H1 (cell line): ENCODE measurements at regions not wholly inside any gene's neighbourhood (a gene's known extent, or its start where the extent isn't known, plus 50 kb on each side); places are given as distances from the start of the nearest gene placed in this dataset.

Source experiments
- CTCF ChIA-PET: fragments of 300-600 bp; sonication (Branson Sonifier 250); formaldehyde crosslinking; loops from one replicate; lab custom pipeline; 2021; ENCODE audit not compliant: partially characterized antibody; lab: Charles Lee
- POLR2A ChIA-PET: fragments of 300-600 bp; sonication (Branson Sonifier 250); formaldehyde crosslinking; loops from one replicate; lab custom pipeline; 2021; ENCODE audit warnings: inconsistent platforms; ENCODE audit not compliant: partially characterized antibody; lab: Charles Lee
- DNase-seq, 2 experiments: peaks; one replicate each; pipeline versions ENCODE4 v3.0.0 to v3.0.0-alpha.2; 2010 to 2022; ENCODE audit warnings: low spot score in 2 of 2, low read depth in 1 of 2, mixed read lengths in 1 of 2
- FAIRE-seq: peaks from 2 replicates; lab custom pipeline; 2011; peaks lifted over from hg19 to GRCh38; lab: Jason Lieb, UNC
- H2AFZ ChIP-seq: 2 replicates; pipeline ENCODE4 v1.8.1; 2012; ENCODE audit warnings: low read length, inconsistent platforms
- H2AK5ac ChIP-seq: 2 replicates; pipeline ENCODE4 v1.6.1; 2013; ENCODE audit warnings: low read depth, low read length
- H2BK120ac ChIP-seq: replicated peaks from 2 replicates; pipeline ENCODE3; 2013; ENCODE audit warnings: low read depth, low read length, inconsistent platforms
- H2BK12ac ChIP-seq: 2 replicates; pipeline ENCODE4 v1.6.1; 2013; ENCODE audit warnings: low read depth, low read length
- H2BK15ac ChIP-seq: 2 replicates; pipeline ENCODE4 v1.6.1; 2013; ENCODE audit warnings: low read length
- H2BK20ac ChIP-seq: 2 replicates; pipeline ENCODE4 v1.6.1; 2013; ENCODE audit warnings: low read length
- H2BK5ac ChIP-seq: 2 replicates; pipeline ENCODE4 v1.6.1; 2013; ENCODE audit warnings: low read depth, low read length
- H3K14ac ChIP-seq: 2 replicates; pipeline ENCODE4 v1.6.1; 2013; ENCODE audit warnings: inconsistent platforms; ENCODE audit not compliant: insufficient read length
- H3K18ac ChIP-seq: 2 replicates; pipeline ENCODE4 v1.6.1; 2013; ENCODE audit warnings: low read length; ENCODE audit errors: extremely low read depth
- H3K23ac ChIP-seq: 2 replicates; pipeline ENCODE4 v1.6.1; 2013; ENCODE audit warnings: inconsistent platforms; ENCODE audit not compliant: insufficient read length
- H3K23me2 ChIP-seq: 2 replicates; pipeline ENCODE4 v1.6.1; 2013; ENCODE audit warnings: low read depth, low read length
- H3K27ac ChIP-seq: 2 replicates; pipeline ENCODE4 v1.6.1; 2011; ENCODE audit warnings: low read depth, low read length, inconsistent platforms
- H3K27me3 ChIP-seq, 4 experiments: replicated peaks in 1 of 4; 1 replicate in 1 of 4; 2 replicates in 3 of 4; pipeline versions ENCODE4 v1.6.1 to v1.8.1; 2011 to 2013; ENCODE audit warnings: low read length in 3 of 4, mild to moderate bottlenecking in 3 of 4, inconsistent platforms in 2 of 4, mixed read lengths in 2 of 4, moderate library complexity in 1 of 4; ENCODE audit not compliant: control insufficient read depth in 3 of 4, insufficient read depth in 3 of 4; ENCODE audit errors: extremely low read depth in 1 of 4
- H3K36me3 ChIP-seq, 4 experiments: 2 replicates each; pipeline versions ENCODE4 v1.6.1 to v1.8.1; 2011 to 2013; ENCODE audit warnings: mild to moderate bottlenecking in 4 of 4, low read length in 3 of 4, moderate library complexity in 2 of 4, control low read depth in 1 of 4, inconsistent platforms in 1 of 4; ENCODE audit not compliant: insufficient read depth in 4 of 4, control insufficient read depth in 2 of 4
- H3K4ac ChIP-seq: replicated peaks from 2 replicates; pipeline ENCODE3; 2013; ENCODE audit warnings: low read length, low read depth, mixed read lengths, inconsistent platforms; ENCODE audit not compliant: insufficient read length
- H3K4me1 ChIP-seq, 4 experiments: replicated peaks in 1 of 4; 1 replicate in 1 of 4; 2 replicates in 3 of 4; pipeline versions ENCODE4 v1.6.1 to v1.8.1; 2011 to 2013; ENCODE audit warnings: low read length in 3 of 4, inconsistent platforms in 2 of 4, mixed read lengths in 1 of 4; ENCODE audit not compliant: insufficient read depth in 4 of 4, control insufficient read depth in 3 of 4
- H3K4me2 ChIP-seq, 2 experiments: 2 replicates each; pipeline versions ENCODE4 v1.6.1 to v1.8.1; 2011 to 2013; ENCODE audit warnings: low read depth in 2 of 2, low read length in 2 of 2, control low read depth in 1 of 2, inconsistent platforms in 1 of 2, mild to moderate bottlenecking in 1 of 2; ENCODE audit not compliant: insufficient read depth in 1 of 2
- H3K4me3 ChIP-seq, 4 experiments: fragments of 200-600, 300-600 bp in 1 of 4; sonication (generic), shearing (Covaris generic), sonication (Bioruptor Twin) in 1 of 4; 2 replicates each; pipeline versions ENCODE4 v1.5.1 to v1.8.1; 2011 to 2016; ENCODE audit warnings: low read length in 4 of 4, low read depth in 3 of 4, control low read depth in 2 of 4, inconsistent platforms in 2 of 4, mild to moderate bottlenecking in 2 of 4, mixed read lengths in 1 of 4, moderate library complexity in 1 of 4; ENCODE audit not compliant: insufficient read depth in 2 of 4; ENCODE audit errors: extremely low read depth in 1 of 4
- H3K56ac ChIP-seq: replicated peaks from 2 replicates; pipeline ENCODE3; 2013; ENCODE audit warnings: low read depth, mild to moderate bottlenecking, mixed read lengths, low read length, inconsistent platforms; ENCODE audit not compliant: insufficient read length
- H3K79me1 ChIP-seq: 2 replicates; pipeline ENCODE4 v1.6.1; 2013; ENCODE audit warnings: low read depth, low read length, control low read depth
- H3K79me2 ChIP-seq, 2 experiments: 2 replicates each; pipeline versions ENCODE4 v1.6.1 to v1.8.1; 2012 to 2013; ENCODE audit warnings: low read length in 2 of 2, mild to moderate bottlenecking in 2 of 2, inconsistent platforms in 1 of 2; ENCODE audit not compliant: insufficient read depth in 2 of 2, control insufficient read depth in 1 of 2
- H3K9ac ChIP-seq, 4 experiments: replicated peaks in 1 of 4; 1 replicate in 1 of 4; 2 replicates in 3 of 4; pipeline versions ENCODE4 v1.6.1 to v1.8.1; 2011 to 2013; ENCODE audit warnings: low read depth in 3 of 4, low read length in 3 of 4, control low read depth in 2 of 4, mild to moderate bottlenecking in 2 of 4, moderate library complexity in 2 of 4, inconsistent platforms in 1 of 4; ENCODE audit errors: extremely low read depth in 1 of 4
- H3K9me3 ChIP-seq, 2 experiments: 2 replicates each; pipeline versions ENCODE4 v1.6.1 to v1.8.1; 2012 to 2013; ENCODE audit warnings: mild to moderate bottlenecking in 2 of 2, moderate library complexity in 2 of 2, control low read depth in 1 of 2, inconsistent platforms in 1 of 2, low read depth in 1 of 2, low read length in 1 of 2, mixed read lengths in 1 of 2; ENCODE audit not compliant: insufficient read depth in 2 of 2
- H4K20me1 ChIP-seq, 2 experiments: replicated peaks in 1 of 2; 2 replicates each; pipeline versions ENCODE3 to v1.8.1; 2011 to 2013; ENCODE audit warnings: inconsistent platforms in 2 of 2, low read length in 2 of 2, mild to moderate bottlenecking in 1 of 2; ENCODE audit not compliant: insufficient read depth in 2 of 2, control insufficient read depth in 1 of 2
- H4K5ac ChIP-seq: 2 replicates; pipeline ENCODE4 v1.6.1; 2013; ENCODE audit warnings: low read length, low read depth, mixed read lengths, inconsistent platforms; ENCODE audit not compliant: insufficient read length
- H4K8ac ChIP-seq: 2 replicates; pipeline ENCODE4 v1.8.0; 2013; ENCODE audit warnings: mild to moderate bottlenecking, moderate library complexity, low read length, inconsistent platforms; ENCODE audit not compliant: insufficient read depth; ENCODE audit errors: extremely low read depth
- H4K91ac ChIP-seq: replicated peaks from 2 replicates; pipeline ENCODE3; 2013; ENCODE audit warnings: low read length, mixed read lengths, inconsistent platforms; ENCODE audit not compliant: insufficient read length
- ASH2L ChIP-seq: fragments of 200-600, 300-600 bp; sonication (generic); IDR thresholded peaks from one replicate; pipeline ENCODE4 v1.7.1; 2017; ENCODE audit warnings: low read length
- BCL11A ChIP-seq, 2 experiments: IDR thresholded peaks; one replicate each; pipeline ENCODE4 v1.6.1; 2011; ENCODE audit warnings: low read depth in 2 of 2, low read length in 2 of 2, mild to moderate bottlenecking in 2 of 2
- CHD2 ChIP-seq: IDR thresholded peaks from 2 replicates; pipeline ENCODE4 v1.6.1; 2012; ENCODE audit warnings: low read length, improper control_type of control experiment
- E2F6 ChIP-seq: IDR thresholded peaks from 2 replicates; pipeline ENCODE4 v1.6.1; 2012; ENCODE audit warnings: inconsistent platforms
- JUND ChIP-seq: IDR thresholded peaks from 2 replicates; pipeline ENCODE4 v1.6.1; 2011; ENCODE audit warnings: mild to moderate bottlenecking, improper control_type of control experiment, low read length
- KDM5A ChIP-seq: fragments of 200-600 bp; IDR thresholded peaks from 2 replicates; pipeline ENCODE4 v1.7.1; 2012; ENCODE audit warnings: mild to moderate bottlenecking, low read length, inconsistent platforms, mixed read lengths
- NANOG ChIP-seq: IDR thresholded peaks from 2 replicates; pipeline ENCODE4 v1.6.1; 2011; ENCODE audit warnings: low read length, low read depth, mild to moderate bottlenecking, inconsistent platforms; ENCODE audit not compliant: insufficient read depth, poor library complexity, severe bottlenecking
- NRF1 ChIP-seq: IDR thresholded peaks from 2 replicates; pipeline ENCODE4 v1.6.1; 2011; ENCODE audit warnings: mild to moderate bottlenecking, low read depth, low read length, improper control_type of control experiment
- PHF8 ChIP-seq: fragments of 200-600 bp; sonication (generic); conservative IDR thresholded peaks from 2 replicates; pipeline ENCODE4 v1.7.1; 2012; ENCODE audit warnings: low read depth, mild to moderate bottlenecking, inconsistent platforms, low read length, moderate library complexity
- POU5F1 ChIP-seq: IDR thresholded peaks from 2 replicates; pipeline ENCODE4 v1.6.1; 2011; ENCODE audit warnings: low read depth, mild to moderate bottlenecking, low read length, moderate library complexity
- RXRA ChIP-seq: IDR thresholded peaks from 2 replicates; pipeline ENCODE4 v1.6.1; 2011; ENCODE audit warnings: low read depth, mild to moderate bottlenecking, low read length, moderate library complexity; ENCODE audit not compliant: insufficient read depth
- TAF1 ChIP-seq: IDR thresholded peaks from 2 replicates; pipeline ENCODE4 v1.6.1; 2011; ENCODE audit warnings: mild to moderate bottlenecking, low read depth, low read length
- TAF7 ChIP-seq: optimal IDR thresholded peaks from 2 replicates; pipeline ENCODE3; 2011; ENCODE audit warnings: low read depth, mild to moderate bottlenecking, inconsistent platforms, low read length, moderate library complexity, borderline replicate concordance
- WGBS, 2 experiments: shearing (Covaris generic) in 1 of 2; methylation state at CpG; one replicate each; pipeline versions ENCODE4 v1.1.6 to v1.1.7; 2013 to 2015; ENCODE audit warnings: low lambda C conversion rate in 2 of 2, mixed read lengths in 2 of 2, inconsistent platforms in 1 of 2, low coverage in 1 of 2, missing lambda C conversion rate in 1 of 2; ENCODE audit not compliant: insufficient replicate concordance in 2 of 2, insufficient coverage in 1 of 2, insufficient read length in 1 of 2; ENCODE audit errors: extremely low coverage in 1 of 2, missing lambda C conversion rate in 1 of 2; 5-methylcytosine and 5-hydroxymethylcytosine counted together

- H4K91ac ChIP-seq, result no peak overlapping the region
- CTCF ChIA-PET, result interaction anchor here (1.3 to 1.4 kb wide), 2 partner anchors 9 to 32 kb away, joined by 5 read pairs; no protein-coding TSS in a partner anchor
- TF ChIP-seq BCL11A (IDR thresholded peaks at IDR 0.05; ENCODE audit: low read depth in 2 of 2, low read length in 2 of 2) (no peak), POU5F1 (no peak), PHF8 (no peak), RXRA (no peak), CHD2 (no peak), ASH2L (no peak), TAF7 (no peak), NANOG (no peak), E2F6 (no peak), JUND (no peak), KDM5A (no peak), NRF1 (no peak), TAF1 (no peak)
Observed at GRCh38 chr21:38095220-38095619, 161.6 kb upstream of the KCNJ15 start.

More at GRCh38 chr21:38095220-38095619, 161.6 kb upstream of the KCNJ15 start:
- Histone ChIP-seq H2BK20ac (no peak overlapping the region), H3K79me2 (no peaks in the 10 kb centered on the region), H3K27me3 (no peaks in the 10 kb centered on the region), H3K9me3 (0 out of 4 replicates have a peak, but pooled peaks cover 0 to 5% of the 10 kb centered on the region in 2 experiments), H3K4me1 (no peaks in the 10 kb centered on the region), H3K14ac (no peak overlapping the region), H3K4me3 (no peak overlapping the region), H2AK5ac (no peak overlapping the region), H4K20me1 (no peaks in the 10 kb centered on the region), H4K5ac (no peak overlapping the region), H3K56ac (no peak overlapping the region), H2BK15ac (no peak overlapping the region), H2BK12ac (no peak overlapping the region), H3K79me1 (no peaks in the 10 kb centered on the region), H3K27ac (no peak overlapping the region), H3K9ac (no peak overlapping the region), H4K8ac (no peak overlapping the region), H2BK5ac (no peak overlapping the region), H3K4me2 (no peak overlapping the region), H2BK120ac (no peak overlapping the region), H3K36me3 (no peaks in the 10 kb centered on the region), H3K23me2 (no peaks in the 10 kb centered on the region), H2AFZ (no peak overlapping the region), H3K4ac (no peak overlapping the region), H3K18ac (no peak overlapping the region), H3K23ac (no peak overlapping the region)
- POLR2A ChIA-PET, result interaction anchor here (0.9 kb wide), 1 partner anchor 9 kb away, joined by 3 read pairs; no protein-coding TSS in a partner anchor
- 88% methylated on average over 5 of the region's 5 CpGs; no CpG with 5 or more reads in 1 of the 2 experiments for WGBS, 2 experiments
- FAIRE-seq (no peak), DNase-seq (no peak)
